HG03139 (cell line): ENCODE measurements at regions not wholly inside any gene's neighbourhood (a gene's known extent, or its start where the extent isn't known, plus 50 kb on each side); places are given as distances from the start of the nearest gene placed in this dataset.
"Not testable (repeated sequence)": the region's sequence is repeated elsewhere in the genome, so short reads cannot be mapped to it uniquely, and the experiment has no call there.

Source experiments
- ATAC-seq: cut with Tn5 transposase; IDR thresholded peaks from one replicate; pipeline ENCODE4 v1.9.1; 2021; ENCODE audit not compliant: unreplicated experiment

- ATAC-seq: no peak
Observed at GRCh38 chr1:102365071-102365470, 368.3 kb upstream of the OLFM3 start.

- no peak for ATAC-seq
Observed at GRCh38 chr1:102336602-102337001, 339.9 kb upstream of the OLFM3 start.

- ATAC-seq: no peak
Observed at GRCh38 chr1:102318104-102318806, 321.5 kb upstream of the OLFM3 start.

- ATAC-seq: no peak
Observed at GRCh38 chr1:102315096-102315495, 318.4 kb upstream of the OLFM3 start.

- ATAC-seq: no peak
Observed at GRCh38 chr1:102296116-102296515, 299.4 kb upstream of the OLFM3 start.

- no peak for ATAC-seq
Observed at GRCh38 chr1:102282955-102283354, 286.2 kb upstream of the OLFM3 start.

GRCh38 chr1:102262994-102263393 lies 266.3 kb upstream of the OLFM3 start:
- ATAC-seq: no peak

- no peak for ATAC-seq
Observed at GRCh38 chr1:102252731-102253505, 256.2 kb upstream of the OLFM3 start.

GRCh38 chr1:102241431-102242338 lies 245.0 kb upstream of the OLFM3 start:
- ATAC-seq: peak; percentile 62

- no peak for ATAC-seq
Observed at GRCh38 chr1:102239247-102239646, 242.5 kb upstream of the OLFM3 start.

- ATAC-seq: no peak
Observed at GRCh38 chr1:102234753-102235359, 238.1 kb upstream of the OLFM3 start.

- no peak for ATAC-seq
Observed at GRCh38 chr1:102219463-102219862, 222.7 kb upstream of the OLFM3 start.

- not testable (repeated sequence) for ATAC-seq
Observed at GRCh38 chr1:102210891-102211290, 214.2 kb upstream of the OLFM3 start.

- no peak for ATAC-seq
Observed at GRCh38 chr1:102191723-102192122, 195.0 kb upstream of the OLFM3 start.

GRCh38 chr1:102190429-102190828 lies 193.7 kb upstream of the OLFM3 start:
- no peak for ATAC-seq

GRCh38 chr1:102186536-102186935 lies 189.8 kb upstream of the OLFM3 start:
- ATAC-seq: no peak

- no peak for ATAC-seq
Observed at GRCh38 chr1:102185260-102185659, 188.5 kb upstream of the OLFM3 start.

- no peak for ATAC-seq
Observed at GRCh38 chr1:102184477-102184876, 187.8 kb upstream of the OLFM3 start.

GRCh38 chr1:102183711-102184110 lies 187.0 kb upstream of the OLFM3 start:
- ATAC-seq: no peak

GRCh38 chr1:102182603-102183260 lies 186.0 kb upstream of the OLFM3 start:
- no peak for ATAC-seq
